T-helper 1 cell treated with Interleukin-12 subunit alpha and Interleukin-12 subunit beta and Interleukin-4 antibody, amounts not matched to agents 30 μg/mL and 1 μg/mL, for 36 hours (primary cell): ENCODE measurements at regions not wholly inside any gene's neighbourhood (a gene's known extent, or its start where the extent isn't known, plus 50 kb on each side); places are given as distances from the start of the nearest gene placed in this dataset.

Source experiments
- H3K27ac Mint-ChIP-seq: one replicate; pipeline ENCODE4 v1.8.0; 2021; ENCODE audit warnings: mild to moderate bottlenecking, mixed read lengths
- H3K27me3 Mint-ChIP-seq: one replicate; pipeline ENCODE4 v1.8.0; 2021; ENCODE audit warnings: low read depth, mixed read lengths
- H3K36me3 Mint-ChIP-seq: one replicate; pipeline ENCODE4 v1.8.0; 2021; ENCODE audit warnings: low read depth, mixed read lengths
- H3K4me1 Mint-ChIP-seq: one replicate; pipeline ENCODE4 v1.8.0; 2021; ENCODE audit warnings: low read depth, mixed read lengths
- H3K4me3 Mint-ChIP-seq: one replicate; pipeline ENCODE4 v1.8.0; 2021; ENCODE audit warnings: mild to moderate bottlenecking, moderate library complexity, mixed read lengths
- H3K9me3 Mint-ChIP-seq: one replicate; pipeline ENCODE4 v1.8.0; 2021; ENCODE audit warnings: mixed read lengths

DNA sequence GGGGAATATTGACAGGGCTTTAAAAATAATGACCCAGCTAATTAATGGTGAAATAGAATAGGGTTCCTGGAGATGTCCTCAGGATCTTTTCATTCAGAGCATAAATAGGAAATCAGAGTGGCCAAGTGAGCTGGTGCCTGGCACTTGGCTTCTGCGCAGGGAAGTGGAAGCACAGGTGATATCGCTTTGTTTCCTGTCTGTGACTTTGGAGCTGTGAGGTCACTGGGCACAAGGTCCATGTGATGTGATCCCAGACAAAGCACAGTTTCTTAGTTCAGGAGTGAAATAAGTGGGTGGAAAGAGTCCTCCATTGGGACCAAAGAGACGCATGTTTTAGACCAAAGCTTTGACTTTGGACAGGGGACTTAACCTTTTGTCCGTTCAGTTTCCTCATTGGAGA is 338.3 kb downstream of the CYRIA start:
- Mint-ChIP-seq H3K4me3 (no peak overlapping the region), H3K9me3 (no peaks in the 10 kb centered on the region)

DNA sequence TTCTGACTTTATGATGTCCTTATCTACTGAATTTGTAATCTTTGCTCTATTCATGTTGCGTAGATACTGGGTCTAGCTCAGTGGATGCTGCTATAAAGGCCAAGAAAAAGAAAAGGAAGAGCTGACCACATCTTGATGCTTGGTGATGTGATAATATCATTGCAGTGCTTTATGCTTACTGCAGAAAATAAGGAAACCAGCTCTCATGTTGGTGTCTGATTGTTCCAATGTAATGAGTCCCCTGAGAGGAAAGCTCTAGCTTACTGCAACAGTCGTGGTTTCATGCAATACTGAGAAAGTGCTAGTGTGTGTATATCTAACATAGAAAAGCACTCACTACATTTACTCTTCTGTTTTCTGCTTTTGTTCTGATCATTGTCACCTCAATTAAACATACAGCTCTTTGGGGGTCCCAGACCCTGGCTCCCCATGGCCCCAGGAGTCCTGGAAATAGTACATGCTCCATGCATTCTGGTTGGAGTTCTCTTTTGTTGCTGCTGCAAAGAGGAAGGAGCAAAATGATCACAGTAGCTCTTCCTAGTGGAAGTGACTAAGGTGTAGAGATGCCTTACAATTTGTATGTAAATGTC is 338.8 kb downstream of the CYRIA start:
- H3K36me3 Mint-ChIP-seq, result no peaks in the 10 kb centered on the region
- H3K27ac Mint-ChIP-seq, result no peak overlapping the region
- H3K27me3 Mint-ChIP-seq, result no peaks in the 10 kb centered on the region
- no peaks in the 10 kb centered on the region for H3K9me3 Mint-ChIP-seq
- H3K4me1 Mint-ChIP-seq, result no peaks in the 10 kb centered on the region
- no peak overlapping the region for H3K4me3 Mint-ChIP-seq

More for the DNA sequence above, 338.3 kb downstream of the CYRIA start:
- Mint-ChIP-seq H3K27ac (no peak overlapping the region), H3K27me3 (no peaks in the 10 kb centered on the region), H3K4me1 (no peaks in the 10 kb centered on the region), H3K36me3 (no peaks in the 10 kb centered on the region)

DNA sequence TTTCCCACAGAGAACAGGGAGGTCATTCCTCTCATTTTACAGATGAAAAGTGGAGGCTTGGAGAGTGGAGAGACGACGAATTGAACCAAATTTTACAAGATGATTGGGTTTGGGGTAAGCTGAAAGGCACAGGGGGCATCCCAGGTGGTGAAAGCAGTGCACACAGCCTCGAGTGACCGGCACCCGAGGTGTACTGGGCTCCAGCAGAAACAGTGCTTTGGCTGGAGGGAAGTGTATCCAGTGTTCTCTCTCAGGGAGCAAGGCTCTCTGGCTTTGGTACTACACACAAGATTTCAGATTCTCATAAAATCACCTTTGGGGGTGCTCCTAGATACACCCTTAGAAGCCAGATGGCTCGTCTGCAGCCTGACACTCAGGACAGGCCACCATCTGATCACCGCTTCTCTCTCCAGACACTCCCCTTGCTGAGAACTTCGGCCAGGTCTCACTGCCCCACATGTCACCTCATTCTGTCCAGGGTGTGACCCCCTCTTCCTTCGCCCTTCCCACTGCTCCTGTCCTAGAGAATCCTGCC is 339.6 kb downstream of the CYRIA start:
- Mint-ChIP-seq H3K9me3 (no peaks in the 10 kb centered on the region), H3K4me3 (no peak overlapping the region), H3K27ac (no peak overlapping the region), H3K36me3 (no peaks in the 10 kb centered on the region), H3K4me1 (no peaks in the 10 kb centered on the region), H3K27me3 (no peaks in the 10 kb centered on the region)

DNA sequence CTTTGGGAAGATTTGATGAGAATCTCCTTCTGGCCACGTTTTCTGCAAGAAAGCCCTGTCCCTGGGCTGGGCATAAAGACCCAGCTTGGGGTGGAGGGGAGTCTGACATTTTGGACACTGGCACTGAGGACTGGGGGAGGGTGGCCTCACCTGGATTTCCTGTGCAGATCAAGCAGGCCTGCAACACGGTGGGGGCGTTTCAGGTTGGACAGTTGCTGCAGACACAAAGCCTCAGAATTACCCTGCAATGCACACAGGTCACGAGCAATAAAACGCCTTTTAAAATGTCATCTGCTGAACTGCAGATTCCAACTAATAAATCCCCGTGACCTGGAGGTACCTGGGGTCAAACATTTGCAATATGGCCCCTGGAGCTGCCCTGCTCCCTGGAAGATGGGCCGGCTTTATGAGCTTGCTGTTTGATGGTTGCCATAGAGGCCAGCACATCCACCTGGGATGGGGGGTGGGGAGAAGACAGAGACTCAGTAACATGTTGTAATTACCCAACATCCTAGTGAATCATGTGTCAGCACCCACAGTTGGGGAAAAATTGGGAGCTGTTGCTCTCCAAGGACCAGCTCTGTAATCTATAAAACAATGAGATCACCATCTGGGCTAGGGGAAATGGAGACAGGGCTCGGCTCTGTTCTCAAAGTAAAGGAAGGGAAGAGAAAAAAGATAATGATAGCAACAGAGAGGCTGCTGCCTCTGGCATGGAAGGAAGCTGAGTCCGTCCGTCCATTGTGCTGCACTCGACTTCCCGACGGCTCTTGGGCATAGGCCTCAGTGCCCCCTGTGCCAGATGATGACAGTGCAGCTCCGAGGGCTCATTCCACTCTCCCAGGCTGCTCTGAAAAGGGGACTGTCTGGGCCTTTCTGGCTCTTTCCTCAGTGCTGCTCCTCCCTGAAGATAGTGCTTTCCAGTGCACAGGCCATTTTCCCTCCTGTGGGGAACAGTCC is 340.3 kb downstream of the CYRIA start:
- H3K9me3 Mint-ChIP-seq, result no peaks in the 10 kb centered on the region
- H3K4me3 Mint-ChIP-seq, result no peak overlapping the region
- H3K4me1 Mint-ChIP-seq, result no peaks in the 10 kb centered on the region
- H3K27ac Mint-ChIP-seq, result no peak overlapping the region
- H3K27me3 Mint-ChIP-seq, result no peaks in the 10 kb centered on the region
- no peaks in the 10 kb centered on the region for H3K36me3 Mint-ChIP-seq

DNA sequence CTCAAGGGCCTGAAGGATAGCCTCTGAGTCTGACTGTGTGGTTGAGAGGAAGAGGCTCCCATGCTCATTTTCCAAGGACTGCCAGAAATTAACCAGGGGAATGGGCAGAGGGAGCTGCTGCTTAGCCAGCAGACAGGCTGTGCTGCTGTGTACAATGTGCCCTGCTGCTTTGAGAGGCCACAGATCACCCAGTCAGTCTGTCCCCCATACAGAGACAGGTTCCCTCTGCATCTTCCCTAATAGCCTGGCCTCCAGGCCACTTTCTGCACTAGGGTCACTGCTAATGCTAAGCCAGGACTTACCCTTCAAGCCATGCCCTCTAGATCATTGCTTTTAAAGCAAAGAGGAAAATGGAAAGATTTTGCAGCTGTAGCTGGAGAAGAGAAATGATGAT is 341.1 kb downstream of the CYRIA start:
- no peaks in the 10 kb centered on the region for H3K36me3 Mint-ChIP-seq
- no peaks in the 10 kb centered on the region for H3K9me3 Mint-ChIP-seq
- no peaks in the 10 kb centered on the region for H3K27me3 Mint-ChIP-seq
- no peaks in the 10 kb centered on the region for H3K4me1 Mint-ChIP-seq
- H3K4me3 Mint-ChIP-seq, result no peak overlapping the region
- no peak overlapping the region for H3K27ac Mint-ChIP-seq

DNA sequence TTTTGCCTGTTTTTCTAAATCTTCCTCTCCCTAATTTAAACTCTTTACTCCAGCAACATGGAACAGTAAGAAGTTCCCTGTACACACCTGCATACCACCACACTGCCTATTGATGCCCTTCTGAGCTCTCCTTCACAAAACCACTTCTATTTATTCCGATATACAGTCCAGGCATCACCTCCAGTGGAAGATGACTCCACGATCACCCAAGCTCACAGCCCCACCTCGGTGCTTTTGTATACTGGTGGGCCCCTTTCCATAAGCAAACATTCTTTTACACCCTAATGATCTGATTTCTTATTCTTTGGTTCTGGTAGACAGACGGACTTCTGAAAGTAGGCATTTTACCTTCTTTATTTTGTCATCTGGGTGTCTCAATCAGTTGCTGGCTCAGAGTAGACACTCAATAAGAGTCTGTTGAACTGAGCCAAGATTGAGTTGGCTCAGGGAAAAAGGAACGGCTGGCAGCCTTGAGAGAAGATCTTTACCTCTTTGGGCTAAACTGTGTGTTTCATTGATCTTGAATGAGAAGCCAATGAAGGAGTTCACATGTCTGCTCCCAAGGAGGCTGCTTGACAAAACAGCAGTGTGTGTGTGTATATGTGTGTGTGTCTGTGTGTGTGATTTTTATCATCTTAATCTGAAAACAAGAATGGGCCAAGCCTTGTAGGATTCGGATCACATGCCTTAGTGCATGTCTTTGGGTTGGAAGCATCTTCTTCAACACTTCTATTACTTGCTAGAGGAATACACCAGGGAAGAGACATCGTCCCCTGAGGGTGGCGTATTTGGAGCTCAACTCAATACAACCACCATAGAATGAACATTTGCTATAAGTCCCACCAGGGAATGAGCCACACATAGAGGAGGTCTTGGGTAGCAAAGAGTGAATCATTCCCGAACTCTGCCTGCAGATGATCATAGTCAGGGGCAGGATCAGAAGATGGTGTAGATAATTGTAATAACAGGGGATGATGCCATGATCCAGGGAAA is 341.8 kb downstream of the CYRIA start:
- H3K4me3 Mint-ChIP-seq, result no peak overlapping the region

DNA sequence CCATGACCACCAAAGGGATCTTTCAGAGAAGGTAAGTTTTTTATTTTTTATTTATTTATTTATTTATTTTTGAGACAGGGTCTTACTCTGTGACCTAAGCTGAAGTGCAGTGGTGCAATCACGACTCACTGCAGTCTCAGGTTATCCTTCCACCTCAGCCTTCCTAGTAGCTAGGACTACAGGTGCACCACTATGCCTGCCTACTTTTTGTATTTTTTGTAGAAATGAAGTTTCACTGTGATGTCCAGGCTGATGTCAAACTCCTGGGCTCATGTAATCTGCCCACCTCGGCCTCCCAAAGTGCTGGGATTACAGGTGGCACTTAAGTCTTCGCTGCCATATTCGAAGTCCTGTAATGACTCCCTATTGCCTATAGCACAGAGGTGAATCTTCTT is 342.5 kb downstream of the CYRIA start:
- Mint-ChIP-seq H3K27me3 (no peaks in the 10 kb centered on the region), H3K36me3 (no peaks in the 10 kb centered on the region), H3K27ac (no peak overlapping the region), H3K9me3 (no peaks in the 10 kb centered on the region), H3K4me3 (no peak overlapping the region), H3K4me1 (no peaks in the 10 kb centered on the region)

More for the DNA sequence above, 341.8 kb downstream of the CYRIA start:
- Mint-ChIP-seq H3K9me3 (no peaks in the 10 kb centered on the region), H3K36me3 (no peaks in the 10 kb centered on the region), H3K4me1 (no peaks in the 10 kb centered on the region), H3K27ac (no peak overlapping the region), H3K27me3 (no peaks in the 10 kb centered on the region)

DNA sequence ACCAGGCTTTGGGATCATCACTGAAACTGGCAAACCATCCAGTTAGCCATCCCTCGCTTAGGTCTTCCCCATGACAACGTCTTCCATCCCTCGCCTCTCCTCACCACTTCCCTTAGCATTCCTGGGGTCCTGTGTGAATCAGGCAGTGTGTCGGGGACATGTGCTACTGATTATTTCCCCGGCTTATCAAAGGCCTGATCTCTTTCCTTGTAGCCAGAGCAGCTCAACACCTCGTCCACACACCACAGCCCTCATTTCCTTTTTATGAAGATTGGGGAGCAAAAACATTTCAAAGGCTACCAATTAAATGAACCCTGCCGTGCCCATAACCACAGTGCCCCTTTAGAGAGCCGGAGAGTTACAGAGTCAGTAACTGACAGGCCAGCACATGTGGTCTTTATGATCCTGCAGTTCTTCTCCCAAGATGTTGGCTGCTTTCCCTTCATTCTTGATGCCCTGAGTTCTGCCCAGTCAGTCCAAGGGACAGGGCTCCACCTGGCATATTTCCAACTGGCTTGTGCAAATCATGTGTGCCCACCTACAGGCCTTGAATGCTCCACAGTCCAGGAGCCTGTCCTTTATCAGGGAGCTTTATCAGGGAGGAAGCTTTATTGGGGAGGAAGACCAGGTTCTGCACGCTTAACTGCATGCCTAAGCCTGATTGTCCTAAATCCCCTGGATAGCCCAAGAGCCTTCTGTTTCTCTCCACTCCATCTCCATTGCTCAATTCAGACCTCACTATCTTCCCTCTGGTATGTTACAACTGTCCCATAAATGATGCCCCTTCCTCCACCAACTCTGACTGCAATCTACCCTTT is 343.1 kb downstream of the CYRIA start:
- H3K27me3 Mint-ChIP-seq, result no peaks in the 10 kb centered on the region
- H3K9me3 Mint-ChIP-seq, result no peaks in the 10 kb centered on the region
- no peaks in the 10 kb centered on the region for H3K36me3 Mint-ChIP-seq
- H3K27ac Mint-ChIP-seq, result no peak overlapping the region
- H3K4me3 Mint-ChIP-seq, result no peak overlapping the region
- no peaks in the 10 kb centered on the region for H3K4me1 Mint-ChIP-seq

DNA sequence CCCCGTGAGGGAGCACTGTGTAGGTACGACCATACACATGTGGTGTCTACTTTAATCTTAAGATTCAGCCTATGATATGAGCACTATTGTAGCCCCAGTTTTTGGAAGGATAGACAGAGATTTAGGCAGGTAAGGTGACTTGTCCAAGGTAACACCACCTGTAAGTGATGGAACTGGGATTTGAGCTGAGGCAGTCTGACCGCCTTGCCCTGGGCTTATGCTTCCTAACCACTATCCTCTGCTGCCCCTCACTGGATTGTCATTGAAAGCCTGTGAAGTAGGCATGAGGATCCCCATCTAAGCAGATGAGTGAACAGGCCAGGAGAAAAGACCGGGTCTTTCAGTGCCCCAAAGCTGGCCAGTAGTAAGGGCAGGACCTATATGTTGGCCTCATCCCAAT is 343.8 kb downstream of the CYRIA start:
- no peak overlapping the region for H3K4me3 Mint-ChIP-seq
- H3K27ac Mint-ChIP-seq, result no peak overlapping the region
- H3K4me1 Mint-ChIP-seq, result no peaks in the 10 kb centered on the region
- H3K36me3 Mint-ChIP-seq, result no peaks in the 10 kb centered on the region
- H3K9me3 Mint-ChIP-seq, result no peaks in the 10 kb centered on the region
- H3K27me3 Mint-ChIP-seq, result no peaks in the 10 kb centered on the region

DNA sequence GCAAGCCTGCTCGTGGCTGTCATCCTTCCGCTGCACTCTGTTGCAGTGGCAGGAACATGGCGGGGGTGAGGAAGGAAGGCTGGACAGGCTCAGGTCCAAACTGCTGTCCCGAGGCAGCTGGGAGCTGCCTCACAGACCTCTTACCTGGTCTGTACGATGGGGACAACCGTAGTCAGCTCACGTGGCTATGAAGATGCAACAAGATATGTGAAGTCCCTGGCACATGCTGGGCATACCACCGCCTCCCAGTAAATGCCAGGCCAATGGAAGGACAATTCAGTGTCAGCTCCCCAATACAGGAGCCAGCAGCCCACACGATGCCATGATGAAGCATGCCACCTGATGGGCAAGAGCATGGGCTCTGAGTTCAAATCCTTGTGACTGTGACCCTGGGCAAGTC is 344.4 kb downstream of the CYRIA start:
- H3K36me3 Mint-ChIP-seq, result no peaks in the 10 kb centered on the region
- H3K9me3 Mint-ChIP-seq, result no peaks in the 10 kb centered on the region
- H3K4me3 Mint-ChIP-seq, result no peak overlapping the region
- no peak overlapping the region for H3K27ac Mint-ChIP-seq
- no peaks in the 10 kb centered on the region for H3K4me1 Mint-ChIP-seq
- no peaks in the 10 kb centered on the region for H3K27me3 Mint-ChIP-seq

DNA sequence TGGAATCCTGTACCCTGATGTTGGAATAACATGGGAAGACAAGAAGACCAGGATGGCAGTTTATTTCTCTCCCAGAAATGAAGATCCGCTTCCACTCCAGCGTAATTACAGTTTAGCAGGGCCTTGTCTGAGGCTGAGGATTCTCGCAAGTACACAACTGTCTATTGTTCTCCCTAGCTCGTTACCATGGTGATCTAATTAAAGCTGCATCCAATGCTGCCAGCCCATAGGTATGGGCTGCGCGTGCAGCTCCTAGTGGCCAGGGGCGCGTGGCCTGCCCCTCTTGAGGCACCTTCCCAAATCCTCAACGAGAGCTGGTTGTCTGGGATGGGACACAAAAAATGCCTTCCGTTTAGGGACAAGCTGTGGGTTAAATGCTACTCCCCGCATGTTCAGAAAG is 344.9 kb downstream of the CYRIA start:
- no peak overlapping the region for H3K4me3 Mint-ChIP-seq
- no peaks in the 10 kb centered on the region for H3K4me1 Mint-ChIP-seq

DNA sequence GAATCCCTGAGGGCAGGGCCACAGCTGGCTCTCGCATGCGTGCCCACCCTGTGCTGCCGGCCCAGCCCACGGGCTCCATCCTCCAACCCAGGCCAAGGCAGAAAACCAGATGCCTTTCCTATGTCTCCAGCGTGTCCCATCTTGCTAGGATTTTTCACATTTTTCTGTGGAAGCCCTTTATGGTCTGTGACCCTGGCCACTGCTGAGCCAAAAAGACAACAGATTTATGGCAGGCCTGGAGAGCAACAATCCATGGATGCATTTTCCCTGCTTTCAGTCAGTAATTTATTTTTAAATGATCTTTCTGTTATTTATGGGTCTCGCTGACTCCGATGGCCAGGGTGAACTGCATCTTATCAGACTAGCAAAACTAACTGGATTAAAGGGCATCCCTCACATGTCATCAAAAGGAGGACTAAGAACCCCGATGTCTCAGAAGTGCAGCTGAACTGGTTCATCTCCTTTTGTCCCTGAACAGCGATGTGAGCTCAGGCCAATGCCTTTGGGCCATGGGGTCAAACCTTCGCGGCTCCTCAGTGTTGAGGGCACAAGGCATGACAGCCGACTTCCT is 346.0 kb downstream of the CYRIA start:
- H3K27ac Mint-ChIP-seq, result no peak overlapping the region
- no peak overlapping the region for H3K4me3 Mint-ChIP-seq
- no peaks in the 10 kb centered on the region for H3K36me3 Mint-ChIP-seq
- H3K9me3 Mint-ChIP-seq, result no peaks in the 10 kb centered on the region
- H3K4me1 Mint-ChIP-seq, result no peaks in the 10 kb centered on the region
- no peaks in the 10 kb centered on the region for H3K27me3 Mint-ChIP-seq

More for the DNA sequence above, 344.9 kb downstream of the CYRIA start:
- no peaks in the 10 kb centered on the region for H3K9me3 Mint-ChIP-seq
- no peaks in the 10 kb centered on the region for H3K27me3 Mint-ChIP-seq
- no peaks in the 10 kb centered on the region for H3K36me3 Mint-ChIP-seq
- H3K27ac Mint-ChIP-seq, result no peak overlapping the region

DNA sequence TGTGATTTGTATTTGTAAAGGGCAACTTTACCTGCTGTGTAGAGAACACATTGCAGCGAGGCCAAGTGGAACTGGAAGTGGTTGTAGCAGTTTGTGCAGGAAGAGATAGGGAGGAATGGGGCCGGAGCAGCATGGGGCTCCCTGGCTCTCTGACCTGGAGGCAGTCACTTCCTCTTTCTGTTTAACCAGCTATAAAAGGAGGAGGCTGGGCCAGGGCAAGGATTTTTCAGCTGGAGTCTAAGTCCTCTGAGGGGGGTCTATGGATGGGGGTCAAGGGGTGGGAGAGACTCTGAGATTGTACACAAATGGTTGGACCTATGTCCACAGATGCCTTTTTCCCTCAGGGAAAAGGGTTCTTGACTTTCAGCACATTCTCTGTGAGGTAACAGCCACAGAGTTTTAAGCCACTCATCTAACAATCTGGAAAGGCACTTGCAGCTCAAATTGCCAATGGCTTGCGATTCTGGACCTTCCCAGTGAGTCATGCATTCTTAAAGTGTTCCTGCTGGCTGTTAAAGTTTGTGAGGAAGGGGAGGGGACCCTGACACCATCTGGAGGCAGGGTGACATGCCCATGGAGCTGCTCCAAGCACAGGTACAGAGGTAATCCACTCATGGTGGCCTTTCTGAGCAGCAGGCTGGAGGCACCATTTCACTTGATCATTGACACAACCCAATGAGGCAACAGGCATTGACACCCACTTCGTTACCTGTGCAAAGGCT is 347.0 kb downstream of the CYRIA start:
- no peak overlapping the region for H3K27ac Mint-ChIP-seq
- no peaks in the 10 kb centered on the region for H3K9me3 Mint-ChIP-seq
- H3K36me3 Mint-ChIP-seq, result no peaks in the 10 kb centered on the region
- no peaks in the 10 kb centered on the region for H3K27me3 Mint-ChIP-seq
- H3K4me1 Mint-ChIP-seq, result no peaks in the 10 kb centered on the region
- no peak overlapping the region for H3K4me3 Mint-ChIP-seq
